ENCODE measurements at regions not wholly inside any gene's neighbourhood (a gene's known extent, or its start where the extent isn't known, plus 50 kb on each side); places are given as distances from the start of the nearest gene placed in this dataset.

DNA sequence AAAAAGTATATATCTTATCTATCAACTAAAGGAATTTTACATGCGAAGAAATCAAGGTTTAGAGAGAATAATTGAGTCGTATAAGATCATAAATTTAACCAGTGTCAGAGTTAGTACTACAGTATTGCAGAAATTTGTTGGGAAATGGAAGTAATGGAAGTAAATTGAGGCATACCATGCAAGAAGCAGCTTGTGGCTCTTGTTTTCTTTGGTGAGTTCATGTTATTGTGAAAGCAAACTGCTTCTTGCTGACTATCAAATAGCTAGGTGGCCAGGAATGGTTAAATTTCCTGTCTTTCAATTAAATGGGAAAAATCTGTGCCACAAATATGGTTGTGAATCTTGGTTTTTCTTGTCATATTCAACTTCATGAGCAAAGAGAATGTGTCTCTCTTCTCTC is 652.7 kb downstream of the LMO4 start:
- no peak for TF ChIP-seq CTCF (IDR thresholded peaks at IDR 0.05 in 2 of 3, conservative IDR thresholded peaks at IDR 0.05 in 1 of 3; ENCODE audit: control insufficient read depth in 2 of 3, extremely low read depth in 1 of 3, insufficient read depth in 1 of 3, low read depth in 3 of 3, low read length in 3 of 3)
- no peak for TF ChIP-seq TAF1 (IDR thresholded peaks at IDR 0.05; ENCODE audit: borderline replicate concordance, low read depth, low read length)

All from GM12878 (cell line).